ENCODE measurements at regions not wholly inside any gene's neighbourhood (a gene's known extent, or its start where the extent isn't known, plus 50 kb on each side); places are given as distances from the start of the nearest gene placed in this dataset.

DNA sequence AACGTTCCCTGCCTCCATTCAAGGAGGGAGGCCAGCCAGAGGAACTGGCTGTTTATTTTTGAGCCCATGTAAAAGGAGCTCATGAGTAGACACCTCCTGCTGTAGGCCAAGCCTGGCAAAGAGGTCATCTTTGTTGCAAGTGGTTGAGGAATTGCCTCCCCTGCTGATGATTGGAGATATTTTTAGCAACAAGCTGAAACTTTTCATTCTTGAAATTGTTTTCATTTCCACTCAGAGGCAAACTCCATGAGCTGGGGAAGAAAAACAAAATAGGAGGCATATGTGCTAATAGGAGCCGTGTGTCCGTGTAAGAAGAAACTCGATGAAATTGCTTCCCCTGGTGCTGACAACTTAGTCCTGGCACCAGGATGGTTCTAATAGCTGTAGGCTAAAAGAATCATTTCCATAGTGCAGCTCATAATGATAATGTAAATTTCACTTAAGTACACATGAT lies 440.1 kb upstream of the FAR2 start:
- TF ChIP-seq CTCF (IDR thresholded peaks at IDR 0.05; ENCODE audit: low read length) (no peak), EZH2 (IDR thresholded peaks at IDR 0.05; ENCODE audit: borderline replicate concordance, low read length) (no peak)
